Dermis blood vessel endothelial cell (primary cell): ENCODE measurements at regions not wholly inside any gene's neighbourhood (a gene's known extent, or its start where the extent isn't known, plus 50 kb on each side); places are given as distances from the start of the nearest gene placed in this dataset.

Experiments used
- DNase-seq: peaks from one replicate; pipeline ENCODE4 v3.0.0; 2010

- DNase-seq = no peak
These were observed 623.2 kb upstream of the ZFHX3 start for GRCh38 chr16:73670836-73671820.

- no peak for DNase-seq
These were observed 621.8 kb upstream of the ZFHX3 start for GRCh38 chr16:73669535-73670274.

- DNase-seq = no peak
These were observed 615.8 kb upstream of the ZFHX3 start for GRCh38 chr16:73663720-73664119.

GRCh38 chr16:73636196-73636595 lies 588.3 kb upstream of the ZFHX3 start:
- no peak for DNase-seq

GRCh38 chr16:73629011-73629410 lies 581.1 kb upstream of the ZFHX3 start:
- no peak for DNase-seq

GRCh38 chr16:73617738-73618137 lies 569.8 kb upstream of the ZFHX3 start:
- DNase-seq = no peak

- DNase-seq = no peak
These were observed 568.8 kb upstream of the ZFHX3 start for GRCh38 chr16:73616770-73617169.

- no peak for DNase-seq
These were observed 568.3 kb upstream of the ZFHX3 start for GRCh38 chr16:73616166-73616753.

- no peak for DNase-seq
These were observed 567.4 kb upstream of the ZFHX3 start for GRCh38 chr16:73615071-73615940.

GRCh38 chr16:73614131-73614530 lies 566.2 kb upstream of the ZFHX3 start:
- DNase-seq = no peak

- DNase-seq = no peak
These were observed 562.8 kb upstream of the ZFHX3 start for GRCh38 chr16:73610605-73611156.

- no peak for DNase-seq
These were observed 562.2 kb upstream of the ZFHX3 start for GRCh38 chr16:73610160-73610559.

GRCh38 chr16:73608911-73609310 lies 561.0 kb upstream of the ZFHX3 start:
- DNase-seq = no peak

GRCh38 chr16:73605309-73605708 lies 557.4 kb upstream of the ZFHX3 start:
- no peak for DNase-seq

- no peak for DNase-seq
These were observed 554.0 kb upstream of the ZFHX3 start for GRCh38 chr16:73601911-73602310.

- DNase-seq = no peak
These were observed 551.9 kb upstream of the ZFHX3 start for GRCh38 chr16:73599870-73600269.

GRCh38 chr16:73599351-73599750 lies 551.4 kb upstream of the ZFHX3 start:
- DNase-seq = no peak

GRCh38 chr16:73584157-73584556 lies 536.2 kb upstream of the ZFHX3 start:
- no peak for DNase-seq

GRCh38 chr16:73572135-73572828 lies 524.4 kb upstream of the ZFHX3 start:
- no peak for DNase-seq

GRCh38 chr16:73569266-73569980 lies 521.5 kb upstream of the ZFHX3 start:
- no peak for DNase-seq

GRCh38 chr16:73568769-73569168 lies 520.8 kb upstream of the ZFHX3 start:
- DNase-seq = no peak
